Right lung (tissue), 2 donors: ENCODE measurements at regions not wholly inside any gene's neighbourhood (a gene's known extent, or its start where the extent isn't known, plus 50 kb on each side); places are given as distances from the start of the nearest gene placed in this dataset.
"Not testable (repeated sequence)": the region's sequence is repeated elsewhere in the genome, so short reads cannot be mapped to it uniquely, and the experiment has no call there.

ENCODE experiments used
- DNase-seq, 2 donors: peaks; one replicate each; pipeline ENCODE4 v3.0.0-alpha.2; 2013

DNA sequence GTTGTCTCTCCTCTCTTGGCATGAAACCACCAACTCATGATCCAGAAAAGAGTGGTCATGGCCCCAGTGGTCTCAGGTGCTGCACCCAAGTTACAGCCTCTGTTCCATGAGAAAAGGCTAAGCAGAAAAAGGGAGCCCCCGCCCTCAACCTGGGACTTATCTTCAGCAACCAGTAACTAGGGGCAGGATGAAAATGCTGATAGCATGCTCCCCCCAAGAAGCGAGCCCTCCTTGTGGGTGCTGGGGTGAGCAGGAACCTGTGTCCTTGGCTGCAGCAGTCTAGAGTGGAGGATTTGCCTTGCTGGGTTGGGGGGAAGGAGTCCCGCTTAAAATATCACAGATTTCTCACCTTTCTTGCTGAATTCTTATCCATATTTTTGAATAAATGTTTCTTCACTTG is 490.0 kb downstream of the SUCLG1 start:
- DNase-seq, result no peak

DNA sequence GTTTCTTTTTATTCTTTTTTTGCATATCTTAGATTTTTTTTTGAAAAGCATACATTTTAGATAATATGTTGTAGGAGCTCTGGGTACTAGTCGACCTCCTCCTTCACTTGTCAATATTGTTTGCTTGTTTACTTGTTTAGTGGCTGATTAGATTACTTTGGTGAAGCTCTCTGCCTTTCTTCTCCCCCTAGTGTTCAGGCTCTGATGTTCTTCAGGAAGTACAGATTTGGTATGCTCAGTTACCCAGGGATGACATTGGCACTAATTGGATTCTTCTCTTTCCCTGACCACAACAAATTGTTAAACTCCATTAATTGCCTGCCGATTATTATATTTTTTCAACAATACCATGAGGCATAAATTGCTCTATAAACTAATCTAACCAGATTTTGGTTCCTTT is 491.2 kb downstream of the SUCLG1 start:
- DNase-seq, result no peak

- DNase-seq, result not testable (repeated sequence)
Observed at GRCh38 chr2:83966946-83967345, 492.1 kb downstream of the SUCLG1 start.

DNA sequence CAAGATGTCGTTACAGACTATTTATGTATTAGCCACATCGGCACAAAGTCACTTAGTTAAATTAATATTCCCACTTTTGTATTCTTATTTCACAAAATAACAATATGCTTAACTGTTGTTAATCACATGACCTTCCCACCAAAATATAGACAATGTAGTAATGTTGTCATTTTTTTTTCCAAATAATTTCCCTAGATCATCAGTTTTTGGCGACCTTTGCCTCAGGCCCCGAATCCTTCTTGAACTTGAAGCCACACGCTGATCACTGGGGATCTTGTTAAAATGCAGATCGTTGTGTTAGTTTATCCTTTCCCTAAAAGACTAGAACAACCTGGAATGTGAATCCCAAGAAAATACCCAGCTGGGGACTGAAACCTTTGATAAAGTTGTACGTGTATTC is 497.6 kb downstream of the SUCLG1 start:
- no peak for DNase-seq

DNA sequence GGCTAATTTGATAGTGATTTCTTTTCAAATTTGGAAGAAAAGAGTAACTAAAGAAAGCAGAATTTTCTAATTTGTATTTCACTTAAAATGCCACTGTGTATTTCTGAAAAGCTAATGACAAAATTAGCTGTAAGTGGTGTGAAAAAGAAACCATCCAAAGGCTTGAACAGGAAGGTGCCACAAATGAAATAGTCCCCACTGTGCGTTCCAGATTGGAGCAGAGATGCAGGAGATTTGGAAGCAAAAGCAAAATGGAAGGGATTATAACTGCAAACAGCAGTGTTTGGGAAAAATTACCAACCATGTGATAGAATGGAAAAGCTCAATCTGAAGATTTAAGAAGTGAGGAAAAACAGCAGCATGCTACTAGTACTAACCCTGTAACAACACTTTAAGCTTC is 498.7 kb downstream of the SUCLG1 start:
- no peak for DNase-seq

- no peak for DNase-seq
Observed at GRCh38 chr2:83959266-83959665, 499.8 kb downstream of the SUCLG1 start.

DNA sequence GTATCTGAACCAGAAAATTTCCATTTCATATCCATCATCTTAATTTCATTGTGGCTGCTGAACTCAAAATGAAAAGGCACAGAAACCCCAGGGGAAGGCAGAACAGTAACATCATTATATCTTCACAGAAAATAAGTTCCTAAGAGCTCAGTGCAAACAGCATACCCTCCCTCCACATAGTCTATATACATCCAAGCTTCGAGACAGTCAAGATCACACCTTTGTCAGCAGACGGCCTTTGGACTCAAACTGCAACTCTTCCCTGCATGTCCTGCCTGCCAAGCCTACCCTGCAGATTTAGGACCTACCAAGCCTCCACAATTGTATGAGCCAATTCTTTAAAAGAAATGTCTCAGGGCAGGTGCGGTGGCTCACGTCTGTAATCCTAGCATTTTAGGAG is 502.1 kb downstream of the SUCLG1 start:
- DNase-seq, result no peak

DNA sequence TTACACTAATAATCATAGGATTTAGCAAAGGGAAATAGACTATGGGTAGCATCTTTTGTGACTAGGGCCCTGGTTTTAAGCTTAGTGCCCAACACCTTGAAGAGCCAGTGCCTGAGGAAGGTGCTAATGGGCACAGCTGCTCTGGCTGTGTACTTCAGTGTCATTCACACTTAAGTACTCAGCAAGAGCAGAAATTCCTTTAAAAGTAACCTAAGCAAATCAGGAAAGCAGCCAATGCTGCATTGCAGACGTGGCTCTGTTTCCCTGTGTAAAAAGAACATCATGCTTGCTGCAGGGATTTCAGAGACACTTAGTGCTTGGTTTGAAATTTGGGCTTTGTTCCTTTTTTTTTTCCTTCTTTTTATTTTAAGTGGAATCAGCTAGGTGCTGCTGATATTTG is 505.4 kb downstream of the SUCLG1 start:
- DNase-seq, result peak in 1 of 2 donors; percentile 2

DNA sequence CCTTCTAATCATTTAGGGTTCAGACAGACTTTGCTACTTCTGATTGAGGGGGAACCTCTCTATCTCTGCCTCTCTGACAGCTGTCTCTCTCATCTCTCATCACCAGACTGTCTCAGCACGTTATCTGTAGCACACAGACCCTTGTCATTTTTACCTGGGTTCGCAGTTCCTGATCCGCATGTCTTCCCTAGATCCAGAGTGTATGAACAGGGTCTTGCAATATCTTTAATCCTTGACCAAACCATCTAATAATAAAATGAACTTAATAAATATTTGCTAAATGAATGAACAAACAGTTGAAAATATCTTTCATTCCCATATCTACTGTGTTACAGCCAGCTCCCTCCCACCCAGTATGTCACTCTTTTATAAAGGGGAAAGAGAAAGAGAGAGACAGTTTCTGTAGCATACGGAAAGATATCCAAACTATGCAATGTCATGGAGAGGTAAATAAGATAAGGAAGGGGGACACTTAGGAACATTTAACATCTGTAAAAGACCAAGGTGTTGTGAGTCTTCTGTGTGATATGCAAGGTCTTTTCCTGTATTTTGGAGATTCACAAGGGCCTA is 507.6 kb downstream of the SUCLG1 start:
- DNase-seq, result no peak

DNA sequence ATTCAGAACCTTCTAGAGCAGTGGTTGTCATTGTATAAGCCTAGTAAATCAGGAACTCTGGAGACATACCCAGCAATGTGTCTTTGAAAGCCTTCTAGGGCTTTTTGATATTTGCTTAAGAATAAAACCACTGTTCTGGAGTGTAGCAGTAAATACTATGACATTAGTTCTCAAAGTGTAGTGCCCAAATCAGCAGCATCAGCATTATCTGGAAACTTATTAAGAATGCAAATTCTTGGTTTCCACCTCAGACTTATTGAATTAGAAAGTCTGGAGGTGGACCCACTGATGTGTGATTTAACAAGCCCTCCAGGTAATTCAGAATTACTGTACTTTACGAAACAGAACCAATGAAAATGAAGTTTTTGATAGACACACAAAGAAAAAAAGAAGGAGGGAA is 509.7 kb downstream of the SUCLG1 start:
- no peak for DNase-seq

- DNase-seq, result no peak
Observed at GRCh38 chr2:83944191-83944590, 514.9 kb downstream of the SUCLG1 start.

DNA sequence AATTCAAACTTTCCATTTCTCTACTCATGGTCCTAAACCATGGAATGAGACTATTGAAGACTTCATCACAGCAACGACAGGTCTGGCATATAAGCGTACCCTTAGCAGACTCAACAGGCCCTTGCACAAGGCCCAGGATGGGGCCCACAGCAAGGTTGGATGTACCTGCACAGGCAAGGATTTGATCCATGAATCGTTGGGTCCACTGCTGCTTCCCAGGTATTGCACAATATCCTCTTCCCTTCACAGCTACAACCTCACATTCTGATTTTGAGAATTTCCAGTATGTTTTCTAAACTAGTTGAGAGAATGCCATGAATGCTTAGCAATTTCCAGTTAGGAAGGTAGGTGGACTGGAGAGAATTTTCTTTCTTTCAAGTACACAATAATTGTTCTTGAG is 515.8 kb downstream of the SUCLG1 start:
- no peak for DNase-seq

DNA sequence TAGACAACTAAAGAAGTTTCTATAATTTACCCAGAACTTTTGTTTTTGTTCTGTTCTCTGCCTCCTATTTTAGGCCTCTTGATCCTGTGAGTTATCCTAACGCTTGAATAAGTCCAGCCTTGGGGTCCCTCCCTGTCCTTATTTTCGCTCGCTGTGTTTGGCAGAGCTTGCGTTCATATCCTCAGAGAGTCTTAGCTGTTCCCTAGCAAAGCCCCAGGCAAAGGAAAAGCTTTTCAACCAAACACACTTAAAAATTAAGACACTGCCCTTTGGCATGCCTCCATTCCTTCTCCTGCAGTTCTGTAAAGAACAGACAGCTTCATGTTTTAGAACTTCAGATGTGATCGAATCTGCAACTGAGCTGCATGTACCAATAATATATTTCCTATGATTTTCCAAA is 517.2 kb downstream of the SUCLG1 start:
- DNase-seq, result no peak

GRCh38 chr2:83933749-83934148 is 525.3 kb downstream of the SUCLG1 start:
- no peak for DNase-seq

DNA sequence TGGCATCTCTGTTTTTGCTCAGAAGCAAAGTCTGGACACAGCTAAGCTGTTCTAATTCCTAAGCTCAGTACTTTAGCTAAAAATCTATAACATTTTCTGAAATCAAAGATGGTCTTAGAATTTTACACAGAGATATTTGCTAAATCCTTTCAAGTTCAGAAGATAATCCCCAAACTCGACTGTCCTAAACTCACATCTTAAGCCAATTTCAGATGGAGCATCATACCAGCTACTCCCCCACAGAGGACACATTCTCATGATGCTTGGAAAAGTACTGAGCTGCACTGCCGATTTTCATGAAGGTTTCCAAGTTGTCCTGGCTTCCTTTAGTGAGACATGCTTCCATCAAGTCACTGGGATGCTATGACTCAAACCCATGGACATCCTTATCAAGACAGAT is 535.5 kb downstream of the SUCLG1 start:
- DNase-seq, result no peak

- DNase-seq, result no peak
Observed at GRCh38 chr2:83916559-83916958, 542.5 kb downstream of the SUCLG1 start.

GRCh38 chr2:83915381-83915780 is 543.7 kb downstream of the SUCLG1 start:
- no peak for DNase-seq

DNA sequence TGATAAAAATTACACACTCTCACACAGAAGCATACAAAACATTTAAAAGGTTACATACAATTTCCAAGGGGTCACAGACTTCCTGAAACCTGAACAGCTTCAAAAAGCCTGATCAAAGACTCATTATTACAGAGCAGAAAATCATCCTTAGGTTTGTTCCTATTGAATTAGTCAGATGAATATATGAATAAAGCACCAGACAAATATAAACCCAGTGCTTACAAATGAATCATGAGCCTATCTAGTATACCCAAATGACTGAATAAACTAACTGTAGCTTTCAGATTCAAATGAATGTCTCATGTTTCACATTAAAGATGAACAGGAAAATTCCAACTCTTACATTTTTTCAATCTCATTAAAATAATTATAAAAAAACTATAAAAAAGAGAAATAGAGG is 550.3 kb downstream of the SUCLG1 start:
- no peak for DNase-seq

- DNase-seq, result no peak
Observed at GRCh38 chr2:83901317-83901716, 557.8 kb downstream of the SUCLG1 start.

DNA sequence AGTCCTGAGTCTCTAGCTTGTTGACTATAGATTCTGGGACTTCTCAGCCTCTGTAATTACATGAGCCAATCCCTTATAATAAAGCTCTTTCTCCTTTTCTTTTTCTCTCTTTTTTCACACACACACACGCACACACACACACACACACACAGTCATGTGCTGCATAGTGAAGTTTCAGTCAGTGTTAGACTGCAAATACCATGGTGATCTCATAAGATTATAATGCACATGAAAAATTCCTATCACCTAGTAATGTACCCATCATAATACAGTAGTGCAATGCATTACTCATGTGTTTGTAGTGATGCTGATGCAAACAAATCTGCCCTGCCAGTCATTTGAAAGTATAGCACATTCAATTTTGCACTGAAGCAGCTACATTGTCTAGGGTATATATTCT is 558.2 kb downstream of the SUCLG1 start:
- no peak for DNase-seq

DNA sequence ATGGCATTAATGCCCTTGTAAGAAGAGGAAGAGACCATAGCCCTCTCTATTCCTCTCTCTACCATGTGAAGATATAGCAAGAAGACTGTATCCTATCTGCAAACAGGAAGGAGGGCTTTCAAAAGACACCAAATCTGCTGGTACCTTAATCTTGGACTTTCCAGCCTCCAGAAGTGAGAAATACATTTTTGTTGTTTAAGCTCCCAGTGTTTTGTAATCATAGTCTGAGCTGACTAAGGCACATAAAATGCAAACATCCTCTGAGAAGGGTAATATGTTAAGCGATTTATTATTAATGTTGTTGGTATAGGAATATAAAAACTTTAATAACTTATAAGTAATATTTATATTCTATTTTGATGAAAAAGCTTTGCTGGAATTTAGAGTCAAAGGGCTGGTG is 559.8 kb downstream of the SUCLG1 start:
- no peak for DNase-seq

DNA sequence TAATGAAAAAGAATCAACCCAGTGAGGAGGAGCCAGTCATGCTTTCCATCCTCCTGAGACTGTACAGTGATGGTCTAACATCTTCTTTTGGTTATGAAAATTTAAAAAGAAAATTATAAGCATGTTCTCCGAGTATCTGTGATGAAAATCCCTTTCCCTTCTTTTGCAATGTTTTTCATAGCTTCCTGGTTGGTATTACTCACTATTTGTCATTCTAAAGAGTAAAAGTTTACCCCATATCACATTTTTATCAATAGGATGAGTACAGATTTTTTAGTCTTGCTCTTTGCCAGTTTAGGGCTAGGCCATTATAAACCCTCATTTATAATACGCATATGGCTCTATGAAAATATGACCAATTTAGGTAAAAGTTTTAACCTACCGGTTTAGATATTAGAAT is 564.1 kb downstream of the SUCLG1 start:
- DNase-seq, result no peak

GRCh38 chr2:83887757-83888156 is 571.3 kb downstream of the SUCLG1 start:
- DNase-seq, result no peak

DNA sequence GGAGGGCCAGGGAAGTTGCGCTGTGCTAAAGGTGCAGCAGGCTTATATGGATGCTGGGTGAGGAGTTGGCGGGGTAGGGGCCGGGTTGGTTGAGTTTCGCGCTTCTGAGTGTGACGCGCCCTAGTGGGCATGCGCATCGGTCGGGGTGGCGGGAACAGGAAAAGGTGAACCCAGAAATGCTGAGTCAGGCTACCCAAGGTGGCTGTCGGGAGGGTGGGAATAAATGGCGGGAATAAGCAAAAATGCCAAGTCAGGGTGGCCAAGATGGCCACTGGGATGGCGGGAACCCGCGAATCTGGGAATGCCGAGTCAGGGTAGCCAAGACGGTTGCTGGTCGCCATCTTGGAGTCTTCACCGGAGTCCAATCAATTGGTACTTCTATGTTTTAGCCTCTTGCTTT is 580.0 kb downstream of the SUCLG1 start:
- no peak for DNase-seq

DNA sequence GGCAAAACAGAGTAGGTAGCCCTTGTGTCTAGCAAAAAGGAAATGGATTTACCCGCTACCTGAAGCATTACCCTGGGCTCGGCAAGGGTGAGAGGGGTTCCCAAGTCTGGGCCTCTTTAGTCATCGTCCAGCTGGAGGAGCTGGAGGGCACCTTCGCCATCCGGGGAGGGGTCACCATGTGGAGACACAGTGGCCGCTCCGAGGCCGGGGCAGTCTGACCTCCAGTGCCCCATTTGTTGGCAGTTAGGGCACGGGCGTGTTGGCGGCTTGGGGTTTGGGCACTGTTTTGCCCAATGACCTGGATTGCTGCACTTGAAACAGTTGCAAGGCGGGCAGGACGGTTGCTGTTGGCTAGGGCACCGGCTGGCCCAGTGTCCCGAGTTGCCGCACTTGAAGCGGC is 581.8 kb downstream of the SUCLG1 start:
- not testable (repeated sequence) for DNase-seq
